ENCODE measurements at regions not wholly inside any gene's neighbourhood (a gene's known extent, or its start where the extent isn't known, plus 50 kb on each side); places are given as distances from the start of the nearest gene placed in this dataset.

DNA sequence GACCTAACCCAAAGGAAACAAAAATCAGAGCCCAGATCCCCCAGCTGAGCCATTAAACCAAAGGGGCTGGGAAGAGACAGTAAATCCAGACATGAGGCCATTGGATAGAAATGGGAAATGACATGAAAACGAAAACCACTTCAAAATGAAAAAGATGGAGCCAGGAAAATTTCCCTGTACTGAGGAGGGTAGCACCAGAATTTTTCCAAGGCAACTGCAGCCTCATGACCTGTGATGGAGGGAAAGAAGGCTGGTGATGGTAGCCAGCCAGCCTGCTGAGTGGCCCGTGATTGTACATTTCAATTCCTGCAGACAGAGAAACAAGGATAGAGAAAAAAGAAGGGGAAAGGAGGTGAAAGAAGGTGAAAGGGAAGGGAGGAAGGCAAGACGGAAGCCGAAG is 268.4 kb upstream of the PLET1 start:
- H3K4me1 Mint-ChIP-seq: no peaks in the 10 kb centered on the region
- peaks cover 6% of the 10 kb centered on the region for H3K27me3 Mint-ChIP-seq
- intact Hi-C loops (cut with micrococcal nuclease): no loop called here
- no peak for DNase-seq
- no peak for ATAC-seq (ENCODE audit: low read depth)
- POLR2A ChIA-PET: no interaction called here
- CTCF ChIA-PET: no interaction called here
- TF ChIP-seq CTCF (IDR thresholded peaks at IDR 0.05): no peak
- no peak overlapping the region for H3K27ac Mint-ChIP-seq
- no peak overlapping the region for H3K4me3 Mint-ChIP-seq
- H3K9me3 Mint-ChIP-seq: no peaks in the 10 kb centered on the region
- H3K36me3 Mint-ChIP-seq (ENCODE audit: low read depth): no peaks in the 10 kb centered on the region

DNA sequence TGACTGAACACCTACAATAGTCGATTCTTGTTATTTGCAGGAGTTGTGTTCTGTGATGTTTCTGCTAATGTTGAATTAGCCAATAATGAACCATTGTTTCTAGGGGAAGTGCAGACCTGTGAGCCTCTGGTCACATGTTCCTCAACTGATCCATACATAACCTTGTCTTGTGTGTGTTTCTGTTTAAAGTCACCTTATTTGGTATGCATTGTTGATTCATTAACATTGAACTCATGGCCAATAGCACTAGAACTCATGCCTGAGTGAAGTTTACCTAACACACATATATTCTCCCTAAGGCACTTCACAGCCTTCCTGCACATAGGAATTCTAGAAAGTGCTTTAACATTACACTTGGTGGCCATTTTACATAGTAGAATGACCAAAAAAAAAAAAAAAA is 271.8 kb upstream of the PLET1 start:
- no peak for TF ChIP-seq CTCF (IDR thresholded peaks at IDR 0.05)
- Mint-ChIP-seq H3K9me3 (no peaks in the 10 kb centered on the region), H3K36me3 (ENCODE audit: low read depth) (no peaks in the 10 kb centered on the region), H3K27ac (no peak overlapping the region), H3K27me3 (peaks cover 8% of the 10 kb centered on the region), H3K4me3 (no peak overlapping the region), H3K4me1 (no peaks in the 10 kb centered on the region)
- DNase-seq (no peak), ATAC-seq (ENCODE audit: low read depth) (no peak)
- intact Hi-C loops (cut with micrococcal nuclease): no loop called here
- CTCF ChIA-PET: no interaction called here
- POLR2A ChIA-PET: no interaction called here

GRCh38 chr11:112533682-112534081 is 273.0 kb upstream of the PLET1 start:
- ATAC-seq (ENCODE audit: low read depth): no peak
- CTCF ChIA-PET: no interaction called here
- POLR2A ChIA-PET: no interaction called here

GRCh38 chr11:112534208-112534607 is 273.5 kb upstream of the PLET1 start:
- CTCF ChIA-PET: no interaction called here

More at GRCh38 chr11:112533682-112534081, 273.0 kb upstream of the PLET1 start:
- Mint-ChIP-seq H3K27ac (no peak overlapping the region), H3K27me3 (peaks cover 12% of the 10 kb centered on the region), H3K4me1 (no peaks in the 10 kb centered on the region), H3K36me3 (ENCODE audit: low read depth) (no peaks in the 10 kb centered on the region), H3K9me3 (no peaks in the 10 kb centered on the region), H3K4me3 (no peak overlapping the region)
- TF ChIP-seq CTCF (IDR thresholded peaks at IDR 0.05): no peak
- intact Hi-C loops (cut with micrococcal nuclease): no loop called here
- DNase-seq: no peak

DNA sequence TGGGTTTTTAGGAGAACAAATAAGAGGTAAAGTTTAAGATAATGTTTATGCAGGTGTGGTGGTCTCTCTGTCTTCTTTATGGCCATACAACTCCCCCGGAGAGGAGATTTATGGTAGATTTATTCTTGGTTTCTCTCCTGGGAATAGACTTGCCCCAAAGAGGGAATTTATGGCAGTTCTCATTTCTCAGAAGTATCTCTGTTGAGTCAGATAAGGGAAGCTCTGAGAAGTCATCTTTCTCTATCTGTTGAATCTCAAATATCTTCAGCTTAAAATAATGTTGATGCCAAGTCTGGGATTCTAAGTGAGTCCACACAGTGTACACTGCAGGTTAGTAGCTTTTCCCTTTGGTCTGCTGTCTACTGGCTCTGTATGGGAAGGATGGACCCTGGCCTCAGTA is 276.4 kb upstream of the PLET1 start:
- DNase-seq: no peak
- CTCF ChIA-PET: no interaction called here
- Mint-ChIP-seq H3K27me3 (peaks cover 18% of the 10 kb centered on the region), H3K27ac (no peak overlapping the region), H3K4me3 (no peak overlapping the region), H3K9me3 (no peaks in the 10 kb centered on the region), H3K36me3 (ENCODE audit: low read depth) (no peaks in the 10 kb centered on the region), H3K4me1 (no peaks in the 10 kb centered on the region)
- intact Hi-C loops (cut with micrococcal nuclease): no loop called here
- ATAC-seq (ENCODE audit: low read depth): no peak
- POLR2A ChIA-PET: no interaction called here
- no peak for TF ChIP-seq CTCF (IDR thresholded peaks at IDR 0.05)

More at GRCh38 chr11:112534208-112534607, 273.5 kb upstream of the PLET1 start:
- no peaks in the 10 kb centered on the region for H3K4me1 Mint-ChIP-seq
- peaks cover 14% of the 10 kb centered on the region for H3K27me3 Mint-ChIP-seq
- DNase-seq: no peak
- H3K27ac Mint-ChIP-seq: no peak overlapping the region
- no peak overlapping the region for H3K4me3 Mint-ChIP-seq
- no peak for TF ChIP-seq CTCF (IDR thresholded peaks at IDR 0.05)
- H3K9me3 Mint-ChIP-seq: no peaks in the 10 kb centered on the region
- ATAC-seq (ENCODE audit: low read depth): no peak
- intact Hi-C loops (cut with micrococcal nuclease): no loop called here
- POLR2A ChIA-PET: no interaction called here
- H3K36me3 Mint-ChIP-seq (ENCODE audit: low read depth): no peaks in the 10 kb centered on the region

Measured in activated B cell treated with CpG ODN at 0.5 μM for 24 hours (primary cell).